ENCODE measurements at regions not wholly inside any gene's neighbourhood (a gene's known extent, or its start where the extent isn't known, plus 50 kb on each side); places are given as distances from the start of the nearest gene placed in this dataset.

GRCh38 chr4:110916505-110916904 is 293.6 kb upstream of the PITX2 start:
- TF ChIP-seq CTCF (IDR thresholded peaks at IDR 0.05) (no peak), POLR2A (IDR thresholded peaks at IDR 0.05) (no peak), EP300 (IDR thresholded peaks at IDR 0.05) (no peak), POLR2AphosphoS5 (IDR thresholded peaks at IDR 0.05) (no peak)
